PC-9 (cell line): ENCODE measurements at regions not wholly inside any gene's neighbourhood (a gene's known extent, or its start where the extent isn't known, plus 50 kb on each side); places are given as distances from the start of the nearest gene placed in this dataset.

Experiments
- CTCF ChIP-seq: fragments of 200-600 bp; sonication (generic); conservative IDR thresholded peaks from 2 replicates; pipeline ENCODE4 v1.6.1; 2017; ENCODE audit warnings: mixed run types, antibody characterized with exemption, mild to moderate bottlenecking, moderate library complexity
- EZH2 ChIP-seq: fragments of 200-600 bp; sonication (generic); IDR thresholded peaks from 2 replicates; pipeline ENCODE4 v1.8.0; 2017; ENCODE audit warnings: antibody characterized with exemption, low read depth

- no peak for TF ChIP-seq CTCF
- TF ChIP-seq EZH2 = no peak
Observed at GRCh38 chr2:8441371-8441770, 240.5 kb upstream of the ID2 start.
